22Rv1 (cell line): ENCODE measurements at regions not wholly inside any gene's neighbourhood (a gene's known extent, or its start where the extent isn't known, plus 50 kb on each side); places are given as distances from the start of the nearest gene placed in this dataset.

Experiments
- ZFX ChIP-seq: fragments of 450-650 bp; IDR thresholded peaks from 2 replicates; pipeline ENCODE4 v1.6.1; 2017; ENCODE audit warnings: antibody characterized with exemption, borderline replicate concordance
- TF ChIP-seq, protein P1 (sequence below): fragments of 450-650 bp; IDR thresholded peaks from 2 replicates; pipeline ENCODE4 v1.5.1; 2017; ENCODE audit warnings: mild to moderate bottlenecking

DNA sequence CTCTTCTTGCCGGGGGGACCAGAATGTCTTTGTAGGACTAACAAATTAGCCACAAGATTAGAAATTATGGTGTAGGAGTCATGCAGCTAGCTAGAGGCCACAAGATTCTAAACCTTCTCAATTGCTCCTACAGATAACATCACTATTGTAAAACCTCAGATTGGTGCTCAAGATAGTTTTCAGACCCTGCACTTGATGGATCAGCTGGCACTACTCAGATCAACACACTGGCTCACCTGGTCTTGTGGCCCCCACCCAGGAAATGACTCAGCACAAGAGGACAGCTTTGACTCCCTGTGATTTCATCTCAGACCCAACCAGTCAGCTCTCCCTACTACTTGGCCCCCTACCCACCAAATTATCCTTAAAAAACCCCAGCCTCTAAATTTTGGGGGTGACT lies 124.1 kb upstream of the RASGRP1 start:
- TF ChIP-seq, protein P1, sequence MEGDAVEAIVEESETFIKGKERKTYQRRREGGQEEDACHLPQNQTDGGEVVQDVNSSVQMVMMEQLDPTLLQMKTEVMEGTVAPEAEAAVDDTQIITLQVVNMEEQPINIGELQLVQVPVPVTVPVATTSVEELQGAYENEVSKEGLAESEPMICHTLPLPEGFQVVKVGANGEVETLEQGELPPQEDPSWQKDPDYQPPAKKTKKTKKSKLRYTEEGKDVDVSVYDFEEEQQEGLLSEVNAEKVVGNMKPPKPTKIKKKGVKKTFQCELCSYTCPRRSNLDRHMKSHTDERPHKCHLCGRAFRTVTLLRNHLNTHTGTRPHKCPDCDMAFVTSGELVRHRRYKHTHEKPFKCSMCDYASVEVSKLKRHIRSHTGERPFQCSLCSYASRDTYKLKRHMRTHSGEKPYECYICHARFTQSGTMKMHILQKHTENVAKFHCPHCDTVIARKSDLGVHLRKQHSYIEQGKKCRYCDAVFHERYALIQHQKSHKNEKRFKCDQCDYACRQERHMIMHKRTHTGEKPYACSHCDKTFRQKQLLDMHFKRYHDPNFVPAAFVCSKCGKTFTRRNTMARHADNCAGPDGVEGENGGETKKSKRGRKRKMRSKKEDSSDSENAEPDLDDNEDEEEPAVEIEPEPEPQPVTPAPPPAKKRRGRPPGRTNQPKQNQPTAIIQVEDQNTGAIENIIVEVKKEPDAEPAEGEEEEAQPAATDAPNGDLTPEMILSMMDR, result no peak
- no peak for TF ChIP-seq ZFX
